ENCODE measurements at regions not wholly inside any gene's neighbourhood (a gene's known extent, or its start where the extent isn't known, plus 50 kb on each side); places are given as distances from the start of the nearest gene placed in this dataset.

DNA sequence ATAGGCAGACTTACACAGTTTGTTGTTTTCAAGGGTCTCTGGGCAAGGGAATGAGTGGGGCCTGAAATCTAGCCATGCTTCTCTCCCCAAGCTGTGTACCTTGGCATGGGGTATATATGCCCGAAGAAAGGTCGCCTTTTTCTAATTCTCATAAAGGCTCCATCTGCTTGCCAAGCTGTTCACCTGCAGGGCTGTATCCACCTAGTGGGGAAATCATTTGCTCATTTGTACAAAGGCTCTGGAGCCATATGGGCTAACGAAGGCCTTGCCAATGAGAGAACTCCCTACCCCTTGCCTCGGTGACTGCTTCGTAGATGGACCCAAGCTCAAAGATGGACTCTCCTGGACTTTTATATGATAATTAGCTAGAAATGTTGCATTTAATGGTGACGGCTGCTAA is 1097.0 kb downstream of the PDHA2 start:
- no peak for DNase-seq (ENCODE audit: low read depth, low spot score)
- no peaks in the 10 kb centered on the region for H3K36me3 ChIP-seq (ENCODE audit: control insufficient read depth in 2 of 2, extremely low read depth in 1 of 2, insufficient read depth in 2 of 2, low read length in 2 of 2)
- TF ChIP-seq EZH2 (IDR thresholded peaks at IDR 0.05; ENCODE audit: low read length), result no peak
- TF ChIP-seq, protein P1, sequence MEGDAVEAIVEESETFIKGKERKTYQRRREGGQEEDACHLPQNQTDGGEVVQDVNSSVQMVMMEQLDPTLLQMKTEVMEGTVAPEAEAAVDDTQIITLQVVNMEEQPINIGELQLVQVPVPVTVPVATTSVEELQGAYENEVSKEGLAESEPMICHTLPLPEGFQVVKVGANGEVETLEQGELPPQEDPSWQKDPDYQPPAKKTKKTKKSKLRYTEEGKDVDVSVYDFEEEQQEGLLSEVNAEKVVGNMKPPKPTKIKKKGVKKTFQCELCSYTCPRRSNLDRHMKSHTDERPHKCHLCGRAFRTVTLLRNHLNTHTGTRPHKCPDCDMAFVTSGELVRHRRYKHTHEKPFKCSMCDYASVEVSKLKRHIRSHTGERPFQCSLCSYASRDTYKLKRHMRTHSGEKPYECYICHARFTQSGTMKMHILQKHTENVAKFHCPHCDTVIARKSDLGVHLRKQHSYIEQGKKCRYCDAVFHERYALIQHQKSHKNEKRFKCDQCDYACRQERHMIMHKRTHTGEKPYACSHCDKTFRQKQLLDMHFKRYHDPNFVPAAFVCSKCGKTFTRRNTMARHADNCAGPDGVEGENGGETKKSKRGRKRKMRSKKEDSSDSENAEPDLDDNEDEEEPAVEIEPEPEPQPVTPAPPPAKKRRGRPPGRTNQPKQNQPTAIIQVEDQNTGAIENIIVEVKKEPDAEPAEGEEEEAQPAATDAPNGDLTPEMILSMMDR (optimal IDR thresholded peaks at IDR 0.05 in 1 of 3, IDR thresholded peaks at IDR 0.05 in 1 of 3, conservative IDR thresholded peaks at IDR 0.05 in 1 of 3; ENCODE audit: extremely low read depth in 1 of 3, insufficient read depth in 2 of 3, low read length in 3 of 3), result no peak
- H3K9ac ChIP-seq (ENCODE audit: control insufficient read depth, extremely low read depth, insufficient read depth, low read length), result no peak overlapping the region
- no peak overlapping the region for H3K27ac ChIP-seq (ENCODE audit: control insufficient read depth, insufficient read depth, low read length)
- H2AFZ ChIP-seq (ENCODE audit: control insufficient read depth, low read length), result no peak overlapping the region
- H3K9me3 ChIP-seq (ENCODE audit: control insufficient read depth, low read depth, low read length), result no peaks in the 10 kb centered on the region
- H3K4me1 ChIP-seq (ENCODE audit: control insufficient read depth, extremely low read depth, insufficient read depth, low read length), result no peaks in the 10 kb centered on the region
- no peaks in the 10 kb centered on the region for H3K79me2 ChIP-seq (ENCODE audit: control insufficient read depth, insufficient read depth, low read length)
- no peaks in the 10 kb centered on the region for H3K9me1 ChIP-seq (ENCODE audit: control insufficient read depth, extremely low read depth, insufficient read depth, low read length)
- no peak for FAIRE-seq
- H4K20me1 ChIP-seq (ENCODE audit: control insufficient read depth, extremely low read depth, insufficient read depth, low read length), result no peaks in the 10 kb centered on the region
- no peaks in the 10 kb centered on the region for H3K27me3 ChIP-seq (ENCODE audit: control insufficient read depth, extremely low read depth, insufficient read depth, low read length)
- H3K4me2 ChIP-seq (ENCODE audit: control insufficient read depth, extremely low read depth, insufficient read depth, low read depth, low read length), result no peak overlapping the region
- dilution Hi-C loops (cut with MboI; ENCODE audit: extremely low pct_ligation_motif_present, low sequenced_read_pairs), result no loop called here
- H3K4me3 ChIP-seq (ENCODE audit: control insufficient read depth in 2 of 3, extremely low read depth in 1 of 3, insufficient read depth in 2 of 3, low read depth in 1 of 3, low read length in 3 of 3), result no peak overlapping the region

DNA sequence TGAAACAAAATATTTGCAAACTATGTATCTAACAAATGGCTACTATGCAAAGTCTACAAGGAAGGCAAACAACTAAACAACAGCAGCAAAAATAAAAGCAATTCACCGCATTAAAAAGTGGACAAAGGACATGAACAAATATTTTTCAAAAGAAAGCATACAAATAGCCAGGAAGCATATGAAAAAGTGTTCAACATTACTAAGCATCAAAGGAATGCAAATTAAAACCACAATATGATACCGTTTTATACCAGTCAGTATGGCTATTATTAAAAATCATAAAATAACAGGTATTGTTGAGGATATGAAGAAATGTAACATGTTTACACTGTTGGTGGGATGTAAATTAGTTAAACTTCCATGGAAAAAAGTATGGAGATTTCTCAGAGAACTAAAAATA is 1106.7 kb downstream of the PDHA2 start:
- Histone ChIP-seq H3K27me3 (ENCODE audit: control insufficient read depth, extremely low read depth, insufficient read depth, low read length) (no peaks in the 10 kb centered on the region), H3K4me2 (ENCODE audit: control insufficient read depth, extremely low read depth, insufficient read depth, low read depth, low read length) (no peak overlapping the region), H3K9me1 (ENCODE audit: control insufficient read depth, extremely low read depth, insufficient read depth, low read length) (no peaks in the 10 kb centered on the region), H3K4me1 (ENCODE audit: control insufficient read depth, extremely low read depth, insufficient read depth, low read length) (no peaks in the 10 kb centered on the region), H4K20me1 (ENCODE audit: control insufficient read depth, extremely low read depth, insufficient read depth, low read length) (no peaks in the 10 kb centered on the region), H3K79me2 (ENCODE audit: control insufficient read depth, insufficient read depth, low read length) (no peaks in the 10 kb centered on the region), H3K27ac (ENCODE audit: control insufficient read depth, insufficient read depth, low read length) (no peak overlapping the region), H3K36me3 (ENCODE audit: control insufficient read depth in 2 of 2, extremely low read depth in 1 of 2, insufficient read depth in 2 of 2, low read length in 2 of 2) (no peaks in the 10 kb centered on the region), H3K9ac (ENCODE audit: control insufficient read depth, extremely low read depth, insufficient read depth, low read length) (no peak overlapping the region), H3K4me3 (ENCODE audit: control insufficient read depth in 2 of 3, extremely low read depth in 1 of 3, insufficient read depth in 2 of 3, low read depth in 1 of 3, low read length in 3 of 3) (no peak overlapping the region), H3K9me3 (ENCODE audit: control insufficient read depth, low read depth, low read length) (no peaks in the 10 kb centered on the region), H2AFZ (ENCODE audit: control insufficient read depth, low read length) (no peak overlapping the region)
- no peak for DNase-seq (ENCODE audit: low read depth, low spot score)
- TF ChIP-seq EZH2 (IDR thresholded peaks at IDR 0.05; ENCODE audit: low read length), result no peak
- TF ChIP-seq, protein P1 (optimal IDR thresholded peaks at IDR 0.05 in 1 of 3, IDR thresholded peaks at IDR 0.05 in 1 of 3, conservative IDR thresholded peaks at IDR 0.05 in 1 of 3; ENCODE audit: extremely low read depth in 1 of 3, insufficient read depth in 2 of 3, low read length in 3 of 3), result no peak
- FAIRE-seq, result no peak
- dilution Hi-C loops (cut with MboI; ENCODE audit: extremely low pct_ligation_motif_present, low sequenced_read_pairs), result no loop called here

Data from keratinocyte (primary cell).